CD4-positive, alpha-beta T cell (primary cell): ENCODE measurements at regions not wholly inside any gene's neighbourhood (a gene's known extent, or its start where the extent isn't known, plus 50 kb on each side); places are given as distances from the start of the nearest gene placed in this dataset.

Source experiments
- ATAC-seq: fragments of 200-7000 bp; cut with Tn5 transposase; one replicate; pipeline ENCODE4 v1.10.0; 2022; ENCODE audit warnings: mild to moderate bottlenecking; ENCODE audit not compliant: poor library complexity
- CTCF ChIA-PET: fragments of 350-600 bp; sonication (Branson Sonifier 250); formaldehyde crosslinking; loops from one replicate; lab custom pipeline; 2021; ENCODE audit warnings: antibody characterized with exemption, inconsistent platforms; lab: Charles Lee
- POLR2A ChIA-PET: fragments of 350-600 bp; sonication (Branson Sonifier 250); formaldehyde crosslinking; loops from one replicate; lab custom pipeline; 2021; ENCODE audit warnings: antibody characterized with exemption, inconsistent platforms; lab: Charles Lee
- DNase-seq, 14 experiments: peaks; one replicate each; pipeline ENCODE4 v3.0.0-alpha.2; 2013 to 2020; ENCODE audit warnings: mixed read lengths in 2 of 14
- H3K27ac ChIP-seq, 2 donors: one replicate each; pipeline versions ENCODE4 v1.5.1 to v1.7.0; 2013; ENCODE audit warnings: low read length in 2 of 2, low read depth in 1 of 2, mild to moderate bottlenecking in 1 of 2
- H3K27me3 ChIP-seq, 2 experiments: 1 replicate in 1 of 2; 2 replicates in 1 of 2; pipeline versions ENCODE4 v1.6.1 to v1.7.0; 2013; ENCODE audit warnings: low read length in 2 of 2, control low read depth in 1 of 2, mild to moderate bottlenecking in 1 of 2, moderate library complexity in 1 of 2; ENCODE audit not compliant: insufficient read depth in 2 of 2, control insufficient read depth in 1 of 2
- H3K36me3 ChIP-seq: one replicate; pipeline ENCODE4 v1.6.1; 2013; ENCODE audit warnings: low read length, control low read depth; ENCODE audit not compliant: insufficient read depth
- H3K4me1 ChIP-seq: one replicate; pipeline ENCODE4 v1.6.1; 2013; ENCODE audit warnings: low read length, control low read depth; ENCODE audit not compliant: insufficient read depth
- H3K4me3 ChIP-seq: one replicate; pipeline ENCODE4 v1.5.1; 2013; ENCODE audit warnings: mild to moderate bottlenecking, low read length, moderate library complexity
- H3K9me3 ChIP-seq, 2 experiments: 1 replicate in 1 of 2; 2 replicates in 1 of 2; pipeline versions ENCODE4 v1.6.1 to v1.7.0; 2013; ENCODE audit warnings: low read length in 2 of 2, mild to moderate bottlenecking in 2 of 2, control low read depth in 1 of 2, moderate library complexity in 1 of 2; ENCODE audit not compliant: control insufficient read depth in 1 of 2, insufficient read depth in 1 of 2
- H3K27ac Mint-ChIP-seq: one replicate; pipeline ENCODE4 v1.8.0; 2020; ENCODE audit warnings: mixed read lengths
- H3K27me3 Mint-ChIP-seq: one replicate; pipeline ENCODE4 v1.8.0; 2021; ENCODE audit warnings: mixed read lengths
- H3K36me3 Mint-ChIP-seq: one replicate; pipeline ENCODE4 v1.8.0; 2021; ENCODE audit warnings: low read depth, mixed read lengths
- H3K4me1 Mint-ChIP-seq: one replicate; pipeline ENCODE4 v1.8.0; 2021; ENCODE audit warnings: low read depth, mixed read lengths
- H3K4me3 Mint-ChIP-seq: one replicate; pipeline ENCODE4 v1.8.0; 2020; ENCODE audit warnings: mild to moderate bottlenecking, mixed read lengths
- H3K9me3 Mint-ChIP-seq: one replicate; pipeline ENCODE4 v1.8.0; 2020; ENCODE audit warnings: mixed read lengths
- intact Hi-C, 2 experiments: fragments of 100-400 bp; cut with DNase I in 1 of 2; cut with micrococcal nuclease in 1 of 2; formaldehyde crosslinking; loops; one replicate each; pipeline versions ENCODE4 v1.15.1 to v1.9.0; 2023 to 2025; cut with DNase I, micrococcal nuclease
- TF ChIP-seq, protein P1 (sequence below): fragments of 200-600 bp; IDR thresholded peaks from one replicate; pipeline ENCODE4 v1.8.0; 2022; ENCODE audit warnings: antibody characterized with exemption, mild to moderate bottlenecking

GRCh38 chr1:90839323-90839722 is 122.2 kb upstream of the BARHL2 start:
- no peak overlapping the region for H3K27ac Mint-ChIP-seq
- CTCF ChIA-PET: no interaction called here
- Histone ChIP-seq H3K4me1 (peaks cover 27% of the 10 kb centered on the region), H3K9me3 (peaks cover 0 to 19% of the 10 kb centered on the region in 2 experiments), H3K27me3 (peaks cover 78 to 92% of the 10 kb centered on the region in 2 experiments), H3K36me3 (no peaks in the 10 kb centered on the region), H3K4me3 (no peak overlapping the region), H3K27ac (no peak overlapping the region)
- H3K36me3 Mint-ChIP-seq: no peaks in the 10 kb centered on the region
- H3K9me3 Mint-ChIP-seq: no peaks in the 10 kb centered on the region
- H3K4me3 Mint-ChIP-seq: no peak overlapping the region
- DNase-seq (no peak), ATAC-seq (no peak)
- intact Hi-C loops: loop anchor here (5.0 to 10.0 kb wide), 2 partner anchors 112 to 115 kb away; no protein-coding TSS in a partner anchor
- H3K4me1 Mint-ChIP-seq: peaks cover 24% of the 10 kb centered on the region
- TF ChIP-seq, protein P1, sequence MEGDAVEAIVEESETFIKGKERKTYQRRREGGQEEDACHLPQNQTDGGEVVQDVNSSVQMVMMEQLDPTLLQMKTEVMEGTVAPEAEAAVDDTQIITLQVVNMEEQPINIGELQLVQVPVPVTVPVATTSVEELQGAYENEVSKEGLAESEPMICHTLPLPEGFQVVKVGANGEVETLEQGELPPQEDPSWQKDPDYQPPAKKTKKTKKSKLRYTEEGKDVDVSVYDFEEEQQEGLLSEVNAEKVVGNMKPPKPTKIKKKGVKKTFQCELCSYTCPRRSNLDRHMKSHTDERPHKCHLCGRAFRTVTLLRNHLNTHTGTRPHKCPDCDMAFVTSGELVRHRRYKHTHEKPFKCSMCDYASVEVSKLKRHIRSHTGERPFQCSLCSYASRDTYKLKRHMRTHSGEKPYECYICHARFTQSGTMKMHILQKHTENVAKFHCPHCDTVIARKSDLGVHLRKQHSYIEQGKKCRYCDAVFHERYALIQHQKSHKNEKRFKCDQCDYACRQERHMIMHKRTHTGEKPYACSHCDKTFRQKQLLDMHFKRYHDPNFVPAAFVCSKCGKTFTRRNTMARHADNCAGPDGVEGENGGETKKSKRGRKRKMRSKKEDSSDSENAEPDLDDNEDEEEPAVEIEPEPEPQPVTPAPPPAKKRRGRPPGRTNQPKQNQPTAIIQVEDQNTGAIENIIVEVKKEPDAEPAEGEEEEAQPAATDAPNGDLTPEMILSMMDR: no peak
- POLR2A ChIA-PET: no interaction called here
- peaks cover 93% of the 10 kb centered on the region for H3K27me3 Mint-ChIP-seq

DNA sequence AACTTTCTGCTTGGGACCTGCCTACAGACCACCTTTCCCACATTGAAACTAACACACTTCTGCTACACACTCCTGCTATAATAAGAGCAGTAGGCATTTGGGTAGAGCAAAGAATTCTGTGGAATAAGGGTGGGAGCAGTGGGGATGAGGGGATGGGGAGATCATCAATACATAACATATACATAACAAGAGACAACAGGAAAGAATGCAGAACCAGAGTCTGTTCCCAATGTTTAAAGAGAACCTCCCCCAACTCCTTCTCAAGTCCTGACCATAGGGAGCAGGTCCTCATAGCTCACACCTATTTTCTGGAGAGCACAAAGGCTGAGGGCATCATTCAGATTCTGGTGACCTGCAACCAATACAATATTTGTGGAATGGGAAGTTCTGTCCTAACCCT is 121.6 kb upstream of the BARHL2 start:
- ChIA-PET CTCF (no interaction called here), POLR2A (no interaction called here)
- H3K36me3 ChIP-seq: no peaks in the 10 kb centered on the region
- no peak for ATAC-seq
- Mint-ChIP-seq H3K4me1 (peaks cover 31% of the 10 kb centered on the region), H3K36me3 (no peaks in the 10 kb centered on the region), H3K9me3 (no peaks in the 10 kb centered on the region), H3K27me3 (peaks cover 93% of the 10 kb centered on the region), H3K27ac (no peak overlapping the region), H3K4me3 (no peak overlapping the region)
- H3K9me3 ChIP-seq: peaks cover 0 to 20% of the 10 kb centered on the region in 2 experiments
- no peak overlapping the region for H3K27ac ChIP-seq
- intact Hi-C loops: loop anchor here (5.0 to 10.0 kb wide), 2 partner anchors 111 to 114 kb away; no protein-coding TSS in a partner anchor
- peaks cover 27% of the 10 kb centered on the region for H3K4me1 ChIP-seq
- H3K4me3 ChIP-seq: no peak overlapping the region
- no peak for DNase-seq
- peaks cover 80 to 96% of the 10 kb centered on the region in 2 experiments for H3K27me3 ChIP-seq
- TF ChIP-seq, protein P1: no peak

DNA sequence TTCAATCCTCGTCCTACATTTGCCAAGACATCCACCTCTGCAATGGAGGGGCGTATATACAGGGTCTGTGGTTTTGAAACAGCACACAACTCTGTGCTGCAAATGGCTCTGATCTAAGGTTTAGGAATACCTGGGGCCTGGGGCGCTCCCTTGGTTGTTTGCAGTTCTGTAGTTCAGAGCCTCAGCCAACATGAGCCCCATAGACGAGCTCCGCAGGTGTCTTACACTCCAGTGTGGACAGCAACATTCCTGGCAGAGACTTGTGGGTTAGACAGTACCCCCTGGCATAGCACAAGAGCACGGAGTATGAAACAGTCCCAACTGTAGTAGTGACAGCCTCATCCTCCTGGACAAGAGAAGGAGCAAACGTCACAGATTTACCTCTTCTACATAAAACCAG is 120.3 kb upstream of the BARHL2 start:
- Mint-ChIP-seq H3K36me3 (no peaks in the 10 kb centered on the region), H3K27me3 (peaks cover 93% of the 10 kb centered on the region), H3K4me1 (peaks cover 31% of the 10 kb centered on the region), H3K9me3 (no peaks in the 10 kb centered on the region), H3K27ac (no peak overlapping the region), H3K4me3 (peak overlapping the region; percentile 2)
- no peak overlapping the region for H3K27ac ChIP-seq
- peaks cover 87 to 96% of the 10 kb centered on the region in 2 experiments for H3K27me3 ChIP-seq
- DNase-seq (no peak), ATAC-seq (no peak)
- TF ChIP-seq, protein P1: no peak
- CTCF ChIA-PET: no interaction called here
- no peak overlapping the region for H3K4me3 ChIP-seq
- intact Hi-C loops: loop anchor here (5.0 to 10.0 kb wide), 2 partner anchors 110 to 113 kb away; no protein-coding TSS in a partner anchor
- POLR2A ChIA-PET: no interaction called here
- H3K4me1 ChIP-seq: peaks cover 27% of the 10 kb centered on the region
- peaks cover 0 to 20% of the 10 kb centered on the region in 2 experiments for H3K9me3 ChIP-seq
- H3K36me3 ChIP-seq: no peaks in the 10 kb centered on the region
